Liver (tissue), 7 donors: ENCODE measurements at regions not wholly inside any gene's neighbourhood (a gene's known extent, or its start where the extent isn't known, plus 50 kb on each side); places are given as distances from the start of the nearest gene placed in this dataset.

ENCODE experiments used
- DNase-seq: peaks from one replicate; pipeline ENCODE4 v3.0.0-alpha.2; 2017; ENCODE audit warnings: low spot score
- H3K27ac ChIP-seq, 2 donors: one replicate each; pipeline ENCODE4 v1.7.0; 2013; ENCODE audit warnings: inconsistent platforms in 2 of 2, low read length in 2 of 2, control low read depth in 1 of 2, low read depth in 1 of 2, mild to moderate bottlenecking in 1 of 2
- H3K27me3 ChIP-seq, 4 donors: one replicate each; pipeline versions ENCODE4 v1.6.1 to v1.7.0; 2013; ENCODE audit warnings: low read length in 3 of 4, inconsistent platforms in 1 of 4, mild to moderate bottlenecking in 1 of 4, moderate library complexity in 1 of 4; ENCODE audit not compliant: control insufficient read depth in 4 of 4, insufficient read depth in 4 of 4
- H3K36me3 ChIP-seq, 4 donors: one replicate each; pipeline versions ENCODE4 v1.6.1 to v1.7.0; 2013; ENCODE audit warnings: low read length in 3 of 4, mild to moderate bottlenecking in 3 of 4, low read depth in 1 of 4, moderate library complexity in 1 of 4; ENCODE audit not compliant: control insufficient read depth in 4 of 4, insufficient read depth in 3 of 4
- H3K4me1 ChIP-seq, 4 donors: one replicate each; pipeline versions ENCODE4 v1.6.1 to v1.7.0; 2013; ENCODE audit warnings: low read length in 3 of 4, mild to moderate bottlenecking in 3 of 4, moderate library complexity in 1 of 4; ENCODE audit not compliant: control insufficient read depth in 4 of 4, insufficient read depth in 4 of 4
- H3K4me3 ChIP-seq, 3 donors: one replicate each; pipeline versions ENCODE4 v1.6.1 to v1.7.0; 2013; ENCODE audit warnings: low read length in 3 of 3, control low read depth in 1 of 3, low read depth in 1 of 3, mild to moderate bottlenecking in 1 of 3
- H3K9ac ChIP-seq, 2 donors: one replicate each; pipeline ENCODE4 v1.7.0; 2013; ENCODE audit warnings: low read length in 2 of 2, mild to moderate bottlenecking in 2 of 2, moderate library complexity in 2 of 2, control low read depth in 1 of 2, low read depth in 1 of 2
- H3K9me3 ChIP-seq, 4 donors: one replicate each; pipeline versions ENCODE4 v1.6.1 to v1.7.0; 2013; ENCODE audit warnings: low read length in 3 of 4; ENCODE audit not compliant: control insufficient read depth in 4 of 4
- EGR1 ChIP-seq, 2 donors: IDR thresholded peaks; 2 replicates each; pipeline ENCODE4 v1.6.1; 2016 to 2018; ENCODE audit warnings: antibody characterized with exemption in 2 of 2, low read depth in 2 of 2
- FOXA1 ChIP-seq: IDR thresholded peaks from 2 replicates; pipeline ENCODE4 v1.6.1; 2016; ENCODE audit warnings: antibody characterized with exemption
- FOXA2 ChIP-seq: IDR thresholded peaks from 2 replicates; pipeline ENCODE4 v1.6.1; 2016; ENCODE audit warnings: antibody characterized with exemption
- GABPA ChIP-seq, 2 donors: IDR thresholded peaks in 1 of 2; conservative IDR thresholded peaks in 1 of 2; 2 replicates each; pipeline ENCODE4 v1.6.1; 2016; ENCODE audit warnings: antibody characterized with exemption in 2 of 2, mild to moderate bottlenecking in 1 of 2, moderate library complexity in 1 of 2
- HNF4A ChIP-seq, 2 donors: conservative IDR thresholded peaks; 2 replicates each; pipeline ENCODE4 v1.6.1; 2016; ENCODE audit warnings: antibody characterized with exemption in 2 of 2, mild to moderate bottlenecking in 2 of 2
- HNF4G ChIP-seq: IDR thresholded peaks from 2 replicates; pipeline ENCODE4 v1.6.1; 2016; ENCODE audit warnings: antibody characterized with exemption
- JUND ChIP-seq, 2 donors: IDR thresholded peaks; 2 replicates each; pipeline ENCODE4 v1.6.1; 2016; ENCODE audit warnings: antibody characterized with exemption in 2 of 2
- RXRA ChIP-seq, 2 donors: IDR thresholded peaks; 2 replicates each; pipeline ENCODE4 v1.6.1; 2017 to 2018; ENCODE audit warnings: antibody characterized with exemption in 2 of 2, mild to moderate bottlenecking in 1 of 2
- SP1 ChIP-seq: IDR thresholded peaks from 2 replicates; pipeline ENCODE4 v1.6.1; 2018; ENCODE audit warnings: antibody characterized with exemption, mild to moderate bottlenecking
- WGBS: extraction: QIAGEN DNeasy Blood & Tissue Kit; methylation state at CpG from one replicate; pipeline ENCODE4 v1.1.7; 2013; 5-methylcytosine and 5-hydroxymethylcytosine counted together
- TF ChIP-seq, protein P1 (sequence below): IDR thresholded peaks from 2 replicates; pipeline ENCODE4 v1.6.1; 2016; ENCODE audit warnings: antibody characterized with exemption
- TF ChIP-seq, protein P2 (sequence below): IDR thresholded peaks from 2 replicates; pipeline ENCODE4 v1.6.1; 2016; ENCODE audit warnings: antibody characterized with exemption
- TF ChIP-seq, protein P3 (sequence below): IDR thresholded peaks from 2 replicates; pipeline ENCODE4 v1.6.1; 2016; ENCODE audit warnings: antibody characterized with exemption
- donor health status: healthy.
- donor health status: healthy.
- donor health status: healthy.
- donor health status: healthy.

DNA sequence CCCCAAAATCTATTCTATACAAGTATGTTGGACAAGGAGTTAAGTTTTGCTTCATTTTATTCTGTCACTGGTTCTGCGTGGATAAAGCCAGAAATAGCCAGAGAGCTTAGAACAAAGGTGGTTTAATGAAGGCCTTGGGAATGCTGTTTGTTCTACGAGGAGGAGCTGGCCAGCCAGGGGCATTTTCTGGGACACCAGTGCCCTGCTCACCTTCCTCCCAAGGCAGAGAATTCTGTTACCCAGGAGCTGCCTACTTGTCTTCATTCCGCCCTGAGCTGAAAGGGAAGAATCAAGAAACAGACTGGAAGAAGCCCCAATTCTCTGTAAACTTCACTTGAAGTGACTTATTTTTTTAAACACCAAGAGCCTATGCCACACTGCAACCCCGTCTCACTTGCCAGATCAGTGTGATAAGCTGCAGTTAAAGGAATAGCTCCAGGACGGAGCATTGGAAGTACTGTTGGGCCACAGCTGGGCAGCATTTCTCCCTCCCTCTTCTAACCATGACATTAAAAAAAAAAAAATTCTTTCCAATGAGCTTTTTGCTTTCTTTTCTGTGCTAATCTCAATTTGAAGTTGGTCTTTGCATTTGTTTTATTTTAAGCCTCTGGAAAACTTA is 149.8 kb upstream of the DYNLRB2 start:
- no peak for TF ChIP-seq EGR1 (IDR thresholded peaks at IDR 0.05; ENCODE audit: low read depth in 2 of 2)
- TF ChIP-seq, protein P1, sequence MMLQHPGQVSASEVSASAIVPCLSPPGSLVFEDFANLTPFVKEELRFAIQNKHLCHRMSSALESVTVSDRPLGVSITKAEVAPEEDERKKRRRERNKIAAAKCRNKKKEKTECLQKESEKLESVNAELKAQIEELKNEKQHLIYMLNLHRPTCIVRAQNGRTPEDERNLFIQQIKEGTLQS, result no peak
- TF ChIP-seq, protein P2, sequence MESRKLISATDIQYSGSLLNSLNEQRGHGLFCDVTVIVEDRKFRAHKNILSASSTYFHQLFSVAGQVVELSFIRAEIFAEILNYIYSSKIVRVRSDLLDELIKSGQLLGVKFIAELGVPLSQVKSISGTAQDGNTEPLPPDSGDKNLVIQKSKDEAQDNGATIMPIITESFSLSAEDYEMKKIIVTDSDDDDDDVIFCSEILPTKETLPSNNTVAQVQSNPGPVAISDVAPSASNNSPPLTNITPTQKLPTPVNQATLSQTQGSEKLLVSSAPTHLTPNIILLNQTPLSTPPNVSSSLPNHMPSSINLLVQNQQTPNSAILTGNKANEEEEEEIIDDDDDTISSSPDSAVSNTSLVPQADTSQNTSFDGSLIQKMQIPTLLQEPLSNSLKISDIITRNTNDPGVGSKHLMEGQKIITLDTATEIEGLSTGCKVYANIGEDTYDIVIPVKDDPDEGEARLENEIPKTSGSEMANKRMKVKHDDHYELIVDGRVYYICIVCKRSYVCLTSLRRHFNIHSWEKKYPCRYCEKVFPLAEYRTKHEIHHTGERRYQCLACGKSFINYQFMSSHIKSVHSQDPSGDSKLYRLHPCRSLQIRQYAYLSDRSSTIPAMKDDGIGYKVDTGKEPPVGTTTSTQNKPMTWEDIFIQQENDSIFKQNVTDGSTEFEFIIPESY, result no peak
- H3K27me3 ChIP-seq, result no peaks in the 10 kb centered on the region
- H3K36me3 ChIP-seq, result no peaks in the 10 kb centered on the region
- H3K9me3 ChIP-seq, result peaks cover 0 to 4% (median 0%) of the 10 kb centered on the region in 4 donors
- no peak overlapping the region for H3K9ac ChIP-seq
- no peak overlapping the region for H3K27ac ChIP-seq
- DNase-seq, result no peak
- 73% methylated on average over 5 of the region's 5 CpGs for WGBS
- no peaks in the 10 kb centered on the region for H3K4me1 ChIP-seq
- no peak overlapping the region for H3K4me3 ChIP-seq

DNA sequence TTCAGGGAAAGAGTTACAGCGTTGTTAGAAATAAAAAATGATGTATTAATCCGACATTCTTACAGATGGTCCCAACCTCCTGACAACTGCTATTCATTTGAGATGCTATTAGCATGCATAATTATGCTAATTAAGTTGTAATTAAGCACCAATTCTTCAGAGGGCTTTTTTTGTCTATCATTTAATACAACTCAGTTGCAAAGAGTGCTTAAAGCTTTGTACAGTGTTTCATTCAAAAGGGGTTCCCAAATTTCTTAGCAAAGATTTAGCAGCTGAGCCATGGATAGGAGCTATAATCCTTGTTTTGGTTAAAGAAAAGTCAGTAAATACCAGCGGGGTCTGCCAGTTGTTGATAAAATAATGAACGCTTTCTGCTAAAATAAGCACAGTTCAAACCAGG is 150.7 kb upstream of the DYNLRB2 start:
- TF ChIP-seq, protein P2, result no peak
- no peak for TF ChIP-seq FOXA2
- TF ChIP-seq HNF4A (conservative IDR thresholded peaks at IDR 0.05), result no peak
- TF ChIP-seq, protein P3, sequence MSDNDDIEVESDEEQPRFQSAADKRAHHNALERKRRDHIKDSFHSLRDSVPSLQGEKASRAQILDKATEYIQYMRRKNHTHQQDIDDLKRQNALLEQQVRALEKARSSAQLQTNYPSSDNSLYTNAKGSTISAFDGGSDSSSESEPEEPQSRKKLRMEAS, result no peak
- TF ChIP-seq SP1, result no peak
- TF ChIP-seq GABPA (IDR thresholded peaks at IDR 0.05 in 1 of 2, conservative IDR thresholded peaks at IDR 0.05 in 1 of 2), result no peak
- no peak for TF ChIP-seq RXRA (IDR thresholded peaks at IDR 0.05)
- no peak for TF ChIP-seq HNF4G
- no peak for TF ChIP-seq JUND (IDR thresholded peaks at IDR 0.05)
- 94% methylated on average over 4 of the region's 4 CpGs for WGBS
- H3K4me3 ChIP-seq, result no peak overlapping the region
- H3K27me3 ChIP-seq, result no peaks in the 10 kb centered on the region
- no peak overlapping the region for H3K27ac ChIP-seq
- no peaks in the 10 kb centered on the region for H3K36me3 ChIP-seq
- H3K9me3 ChIP-seq, result no peaks in the 10 kb centered on the region
- no peak for DNase-seq
- no peaks in the 10 kb centered on the region for H3K4me1 ChIP-seq
- no peak overlapping the region for H3K9ac ChIP-seq

DNA sequence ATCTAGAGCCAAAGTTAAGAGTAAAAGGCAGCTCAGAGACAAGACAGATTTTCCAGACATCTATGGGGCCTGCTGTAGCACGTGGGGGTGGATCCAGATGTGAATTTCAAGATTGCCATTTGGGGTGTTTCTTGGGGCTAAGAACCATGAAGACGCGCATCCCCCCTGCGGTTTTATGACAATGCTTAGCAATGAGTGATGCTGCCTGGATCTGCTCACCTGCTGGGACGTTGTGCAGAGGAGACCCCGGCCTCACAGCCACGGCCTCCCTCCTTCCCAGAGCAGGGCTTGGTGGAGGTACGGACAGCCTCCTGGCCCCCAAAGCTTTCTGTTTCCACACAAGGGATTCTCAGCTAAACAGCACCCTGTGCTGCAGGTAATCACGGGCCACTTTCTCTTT is 151.5 kb upstream of the DYNLRB2 start:
- Histone ChIP-seq H3K27ac (no peak overlapping the region), H3K4me3 (no peak overlapping the region)
- WGBS, result 87% methylated on average over 9 of the region's 9 CpGs

More for the DNA sequence above, 151.5 kb upstream of the DYNLRB2 start:
- TF ChIP-seq FOXA1 (no peak), EGR1 (IDR thresholded peaks at IDR 0.05; ENCODE audit: low read depth in 2 of 2) (no peak), HNF4A (conservative IDR thresholded peaks at IDR 0.05) (no peak), RXRA (IDR thresholded peaks at IDR 0.05) (no peak)
- Histone ChIP-seq H3K4me1 (no peaks in the 10 kb centered on the region), H3K9ac (no peak overlapping the region), H3K36me3 (no peaks in the 10 kb centered on the region), H3K27me3 (no peaks in the 10 kb centered on the region), H3K9me3 (no peaks in the 10 kb centered on the region)
- no peak for DNase-seq
